ENCODE measurements at regions not wholly inside any gene's neighbourhood (a gene's known extent, or its start where the extent isn't known, plus 50 kb on each side); places are given as distances from the start of the nearest gene placed in this dataset.

DNA sequence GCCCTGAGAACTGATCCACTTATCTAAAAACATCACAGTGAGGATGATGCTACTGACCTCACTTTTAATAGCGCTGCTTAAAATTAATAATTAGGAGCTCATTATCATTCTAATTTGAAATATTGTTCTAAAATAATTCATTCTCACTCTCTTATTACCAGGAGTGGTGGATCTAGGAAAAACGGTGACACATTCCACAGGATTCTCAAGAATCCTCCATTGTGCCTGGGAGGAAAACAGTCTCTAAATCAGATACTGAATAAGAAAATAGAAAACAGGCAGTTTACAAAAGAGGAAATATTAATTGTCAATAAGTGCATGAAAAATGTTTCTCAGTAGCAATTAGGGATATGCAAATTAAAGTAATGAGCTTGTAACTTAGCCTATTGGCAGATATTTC lies 187.4 kb downstream of the TENT5A start:
- TF ChIP-seq, protein P1, sequence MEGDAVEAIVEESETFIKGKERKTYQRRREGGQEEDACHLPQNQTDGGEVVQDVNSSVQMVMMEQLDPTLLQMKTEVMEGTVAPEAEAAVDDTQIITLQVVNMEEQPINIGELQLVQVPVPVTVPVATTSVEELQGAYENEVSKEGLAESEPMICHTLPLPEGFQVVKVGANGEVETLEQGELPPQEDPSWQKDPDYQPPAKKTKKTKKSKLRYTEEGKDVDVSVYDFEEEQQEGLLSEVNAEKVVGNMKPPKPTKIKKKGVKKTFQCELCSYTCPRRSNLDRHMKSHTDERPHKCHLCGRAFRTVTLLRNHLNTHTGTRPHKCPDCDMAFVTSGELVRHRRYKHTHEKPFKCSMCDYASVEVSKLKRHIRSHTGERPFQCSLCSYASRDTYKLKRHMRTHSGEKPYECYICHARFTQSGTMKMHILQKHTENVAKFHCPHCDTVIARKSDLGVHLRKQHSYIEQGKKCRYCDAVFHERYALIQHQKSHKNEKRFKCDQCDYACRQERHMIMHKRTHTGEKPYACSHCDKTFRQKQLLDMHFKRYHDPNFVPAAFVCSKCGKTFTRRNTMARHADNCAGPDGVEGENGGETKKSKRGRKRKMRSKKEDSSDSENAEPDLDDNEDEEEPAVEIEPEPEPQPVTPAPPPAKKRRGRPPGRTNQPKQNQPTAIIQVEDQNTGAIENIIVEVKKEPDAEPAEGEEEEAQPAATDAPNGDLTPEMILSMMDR (IDR thresholded peaks at IDR 0.05), result no peak
- TF ChIP-seq POLR2A (IDR thresholded peaks at IDR 0.05), result no peak
